HG03139 (cell line): ENCODE measurements at regions not wholly inside any gene's neighbourhood (a gene's known extent, or its start where the extent isn't known, plus 50 kb on each side); places are given as distances from the start of the nearest gene placed in this dataset.
"Not testable (repeated sequence)": the region's sequence is repeated elsewhere in the genome, so short reads cannot be mapped to it uniquely, and the experiment has no call there.

Source experiments
- ATAC-seq: cut with Tn5 transposase; IDR thresholded peaks from one replicate; pipeline ENCODE4 v1.9.1; 2021; ENCODE audit not compliant: unreplicated experiment

DNA sequence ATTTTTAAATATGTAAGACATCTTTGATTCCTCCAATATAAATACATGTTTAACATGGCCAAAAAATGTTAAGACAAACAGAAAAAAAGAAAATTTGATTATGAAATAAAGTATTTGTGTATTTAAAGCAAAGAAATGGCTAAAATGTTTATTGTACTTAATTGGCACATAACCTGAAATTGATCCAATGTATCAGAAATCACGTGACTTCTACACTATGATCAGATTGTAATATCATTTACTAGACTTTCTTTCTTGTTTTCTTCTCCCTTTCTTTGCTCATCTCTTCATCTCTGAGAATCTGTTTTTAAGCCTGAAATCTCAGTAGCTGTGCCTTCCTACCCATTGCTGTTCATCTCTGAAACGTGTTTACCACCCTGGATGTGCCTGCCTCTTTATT is 420.3 kb downstream of the RSL24D1 start:
- ATAC-seq = no peak

DNA sequence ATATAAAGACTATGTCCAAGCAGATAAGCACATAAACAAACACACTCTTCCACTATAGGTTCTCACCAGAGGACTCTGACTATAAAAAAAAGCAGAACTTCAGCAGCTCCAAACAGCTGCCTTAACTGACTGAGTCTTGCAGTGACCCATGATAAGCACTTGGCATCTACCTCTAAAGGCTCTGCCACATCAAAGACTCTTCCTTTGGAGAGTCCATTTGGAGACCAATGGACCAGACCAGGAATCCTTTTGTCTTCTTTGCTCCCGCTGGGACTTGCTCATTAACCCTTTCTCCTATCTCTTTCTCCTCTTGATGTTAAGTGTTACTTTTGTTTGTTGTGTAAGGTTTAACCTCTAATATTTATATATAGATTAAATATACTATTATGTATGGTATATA is 424.1 kb downstream of the RSL24D1 start:
- ATAC-seq = no peak

DNA sequence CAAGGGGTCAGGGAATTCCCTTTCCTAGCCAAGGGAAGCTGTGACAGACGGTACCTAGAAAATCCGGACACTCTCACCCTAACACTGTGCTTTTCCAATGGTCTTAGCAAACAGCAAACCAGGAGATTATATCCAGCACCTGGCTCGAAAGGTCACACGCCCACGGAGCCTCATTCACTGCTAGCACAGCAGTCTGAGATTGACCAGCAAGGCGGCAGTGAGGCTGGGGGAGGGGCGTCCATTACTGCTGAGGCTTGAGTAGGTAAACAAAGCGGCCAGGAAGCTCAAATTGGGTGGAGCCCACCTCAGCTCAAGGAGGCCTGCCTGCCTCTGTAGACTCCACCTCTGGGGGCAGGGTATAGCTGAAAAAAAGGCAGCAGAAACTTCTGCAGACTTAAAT is 447.3 kb downstream of the RSL24D1 start:
- ATAC-seq = not testable (repeated sequence)

GRCh38 chr15:54722342-54722986 is 474.3 kb downstream of the RSL24D1 start:
- no peak for ATAC-seq

DNA sequence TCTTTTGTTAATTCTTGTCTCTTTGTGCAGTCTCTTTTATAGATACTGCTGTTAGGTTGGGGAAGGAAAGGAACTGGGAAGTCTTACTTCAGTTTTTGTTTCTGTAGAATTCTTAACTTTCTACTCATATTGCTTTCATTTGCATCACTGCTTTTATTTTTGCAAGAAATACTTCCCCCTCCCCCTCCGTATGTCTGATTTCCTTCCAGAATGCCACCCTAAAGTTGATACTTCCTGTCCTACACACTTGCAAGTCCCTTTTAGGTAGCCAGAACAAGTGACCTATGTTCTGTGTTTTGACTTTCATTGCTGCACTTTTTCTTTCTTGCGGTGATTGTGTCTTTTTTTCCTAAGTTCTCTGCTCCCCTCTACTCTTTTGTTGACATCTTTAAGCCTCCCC is 477.4 kb downstream of the RSL24D1 start:
- no peak for ATAC-seq

- no peak for ATAC-seq
Measured at GRCh38 chr15:54707805-54708752, 488.7 kb downstream of the RSL24D1 start.

DNA sequence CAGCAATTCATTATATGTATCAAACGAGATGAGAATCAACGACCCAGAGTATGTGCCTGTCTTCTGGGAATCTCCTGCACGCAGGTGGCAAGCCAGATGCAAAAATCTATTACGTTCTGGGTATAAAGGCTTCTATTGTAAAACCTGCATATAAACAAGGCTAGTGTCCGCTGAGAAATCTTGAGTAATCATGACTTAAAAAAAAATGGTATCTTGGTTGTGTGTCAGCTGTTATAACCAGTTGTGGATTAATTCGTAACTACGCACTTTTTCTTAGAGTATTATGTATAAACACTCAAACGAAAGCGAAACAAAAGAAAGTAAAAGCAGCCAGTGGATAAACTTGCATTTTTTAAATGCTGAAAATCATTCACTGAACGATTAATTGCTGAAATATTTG is 509.1 kb downstream of the RSL24D1 start:
- no peak for ATAC-seq
